Body of pancreas (tissue), 4 donors: ENCODE measurements at regions not wholly inside any gene's neighbourhood (a gene's known extent, or its start where the extent isn't known, plus 50 kb on each side); places are given as distances from the start of the nearest gene placed in this dataset.
"Not testable (repeated sequence)": the region's sequence is repeated elsewhere in the genome, so short reads cannot be mapped to it uniquely, and the experiment has no call there.

ENCODE experiments used
- ATAC-seq: fragments of 150-250 bp; one replicate; pipeline ENCODE4 v1.9.1; 2016
- DNase-seq, 4 donors: peaks; one replicate each; pipeline ENCODE4 v3.0.0-alpha.2; 2019
- H3K27ac ChIP-seq, 4 donors: fragments of 200-600 bp; sonication (generic); 1 replicate in 3 of 4; 2 replicates in 1 of 4; pipeline versions ENCODE4 v1.5.1 to v1.6.1; 2016 to 2019; ENCODE audit warnings: mild to moderate bottlenecking in 1 of 4, mixed read lengths in 1 of 4, moderate library complexity in 1 of 4
- H3K27me3 ChIP-seq, 2 donors: fragments of 200-600 bp; sonication (generic); one replicate each; pipeline ENCODE4 v1.6.0; 2016; ENCODE audit warnings: mild to moderate bottlenecking in 1 of 2
- H3K36me3 ChIP-seq, 2 donors: fragments of 200-600 bp; sonication (generic); replicated peaks in 1 of 2; 2 replicates each; pipeline ENCODE4 v1.5.1; 2016; ENCODE audit warnings: low read depth in 2 of 2; ENCODE audit not compliant: insufficient read depth in 1 of 2
- H3K4me1 ChIP-seq: fragments of 200-600 bp; sonication (generic); one replicate; pipeline ENCODE4 v1.6.0; 2016
- H3K4me3 ChIP-seq, 2 donors: fragments of 200-600 bp; sonication (generic); 1 replicate in 1 of 2; 2 replicates in 1 of 2; pipeline ENCODE4 v1.5.1; 2016 to 2019
- H3K9me3 ChIP-seq, 3 donors: fragments of 200-600 bp; sonication (generic); 1 replicate in 2 of 3; 2 replicates in 1 of 3; pipeline ENCODE4 v1.5.1; 2016
- CTCF ChIP-seq, 7 experiments: fragments of 450-650 bp in 4 of 7; fragments of 200-600 bp in 3 of 7; sonication (generic) in 3 of 7; IDR thresholded peaks; one replicate each; pipeline ENCODE4 v1.5.1; 2016 to 2019; ENCODE audit warnings: antibody characterized with exemption in 7 of 7
- POLR2A ChIP-seq, 3 donors: fragments of 450-650 bp; IDR thresholded peaks; one replicate each; pipeline ENCODE4 v1.6.1; 2016; ENCODE audit warnings: antibody characterized with exemption in 3 of 3, mild to moderate bottlenecking in 2 of 3
- WGBS, 2 donors: methylation state at CpG; one replicate each; pipeline ENCODE4 v1.1.5; 2017; 5-methylcytosine and 5-hydroxymethylcytosine counted together
- intact Hi-C: fragments of 100-400 bp; cut with DNase I; formaldehyde crosslinking; loops from one replicate; pipeline ENCODE4 v1.15.1; 2023

GRCh38 chr3:102006812-102007485 is 157.6 kb downstream of the NFKBIZ start:
- no peak overlapping the region for H3K4me3 ChIP-seq
- H3K9me3 ChIP-seq: no peaks in the 10 kb centered on the region
- H3K27ac ChIP-seq: no peak overlapping the region
- 3 to 10% methylated on average over 1 of the region's 1 CpG for WGBS, 2 donors
- no peaks in the 10 kb centered on the region for H3K27me3 ChIP-seq
- ATAC-seq (peak; percentile 56), DNase-seq (peak; percentile 15 to 57 (median 28))
- no peaks in the 10 kb centered on the region for H3K4me1 ChIP-seq
- TF ChIP-seq CTCF (IDR thresholded peaks at IDR 0.05): no peak
- no peak for TF ChIP-seq POLR2A (IDR thresholded peaks at IDR 0.05)
- H3K36me3 ChIP-seq: no peaks in the 10 kb centered on the region
- intact Hi-C loops: no loop called here

- ATAC-seq, DNase-seq, H3K9me3 ChIP-seq, H3K4me3 ChIP-seq, H3K4me1 ChIP-seq, H3K27ac ChIP-seq, intact Hi-C loops, H3K36me3 ChIP-seq, H3K27me3 ChIP-seq: not testable (repeated sequence)
- 82 to 91% methylated on average over 10 to 11 of the region's 11 CpGs for WGBS, 2 donors
Observed at GRCh38 chr3:102008436-102008835, 159.1 kb downstream of the NFKBIZ start.

DNA sequence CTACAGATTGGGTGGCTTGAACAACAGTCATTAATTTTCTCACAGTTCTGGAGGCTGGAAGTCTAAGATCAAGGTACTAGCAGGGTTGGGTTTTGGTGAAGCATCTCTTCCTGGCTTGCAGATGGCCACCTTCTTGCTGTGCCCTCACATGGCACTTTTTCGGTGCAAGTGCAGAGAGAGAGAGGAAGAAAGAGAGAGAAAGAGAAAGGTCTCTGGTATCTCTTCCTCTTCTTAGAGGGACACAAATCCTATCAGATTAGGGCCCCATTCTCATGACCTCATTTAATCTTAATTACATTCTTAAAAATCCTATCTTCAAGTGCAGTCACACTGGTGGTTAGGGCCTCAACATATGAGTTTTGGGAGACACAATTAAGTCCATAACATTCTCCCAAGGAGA is 167.1 kb downstream of the NFKBIZ start:
- no peak overlapping the region for H3K4me3 ChIP-seq
- H3K9me3 ChIP-seq: no peaks in the 10 kb centered on the region
- ATAC-seq (no peak), DNase-seq (no peak)
- WGBS, 2 donors: 48 to 96% methylated on average over 1 of the region's 1 CpG
- no peaks in the 10 kb centered on the region for H3K27me3 ChIP-seq
- intact Hi-C loops: no loop called here
- no peaks in the 10 kb centered on the region for H3K36me3 ChIP-seq
- TF ChIP-seq CTCF (IDR thresholded peaks at IDR 0.05): no peak
- no peak for TF ChIP-seq POLR2A (IDR thresholded peaks at IDR 0.05)
- no peaks in the 10 kb centered on the region for H3K4me1 ChIP-seq
- no peak overlapping the region for H3K27ac ChIP-seq

- intact Hi-C loops: no loop called here
- TF ChIP-seq POLR2A (IDR thresholded peaks at IDR 0.05): no peak
- TF ChIP-seq CTCF (IDR thresholded peaks at IDR 0.05): no peak
Observed at GRCh38 chr3:102017784-102018183, 168.5 kb downstream of the NFKBIZ start.

DNA sequence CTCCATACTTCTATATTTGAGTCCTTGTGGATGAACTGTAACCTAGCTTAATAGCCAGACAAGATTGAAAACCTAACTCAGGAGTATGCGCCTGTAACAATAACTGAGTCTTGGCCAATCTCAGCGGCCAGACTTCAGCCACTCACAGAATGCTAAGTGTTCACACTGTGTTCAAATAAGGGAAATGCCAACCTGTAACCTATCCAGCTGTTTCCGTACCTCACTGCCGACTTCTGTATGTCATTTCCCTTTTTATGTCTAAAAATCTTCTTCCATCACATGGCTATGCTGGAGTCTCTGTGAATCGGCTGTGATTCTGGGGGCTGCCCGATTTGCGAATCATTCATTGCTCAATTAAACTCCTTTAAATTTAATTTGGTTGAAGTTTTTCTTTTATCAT is 169.2 kb downstream of the NFKBIZ start:
- Histone ChIP-seq H3K9me3 (no peaks in the 10 kb centered on the region), H3K27ac (no peak overlapping the region), H3K4me1 (no peaks in the 10 kb centered on the region), H3K4me3 (no peak overlapping the region), H3K27me3 (no peaks in the 10 kb centered on the region), H3K36me3 (no peaks in the 10 kb centered on the region)
- ATAC-seq (no peak), DNase-seq (no peak)
- intact Hi-C loops: no loop called here
- 74 to 77% methylated on average over 7 of the region's 7 CpGs for WGBS, 2 donors
- TF ChIP-seq CTCF (IDR thresholded peaks at IDR 0.05) (no peak), POLR2A (IDR thresholded peaks at IDR 0.05) (no peak)

More at GRCh38 chr3:102017784-102018183, 168.5 kb downstream of the NFKBIZ start:
- no peaks in the 10 kb centered on the region for H3K27me3 ChIP-seq
- H3K9me3 ChIP-seq: no peaks in the 10 kb centered on the region
- no peaks in the 10 kb centered on the region for H3K4me1 ChIP-seq
- no peaks in the 10 kb centered on the region for H3K36me3 ChIP-seq
- DNase-seq: no peak
- H3K4me3 ChIP-seq: no peak overlapping the region
- WGBS, 2 donors: 47 to 53% methylated on average over 2 of the region's 2 CpGs
- ATAC-seq: no peak
- no peak overlapping the region for H3K27ac ChIP-seq
